A673 (cell line): ENCODE measurements at regions not wholly inside any gene's neighbourhood (a gene's known extent, or its start where the extent isn't known, plus 50 kb on each side); places are given as distances from the start of the nearest gene placed in this dataset.

Experiments used
- BruUV-seq: library from RNA; stranded (reverse); fragments of 400-500 nt; replicated peaks from 2 replicates; lab custom pipeline; 2021; lab: Mats Ljungman, UMichigan
- CTCF ChIA-PET: fragments of 300-600 bp; sonication (Branson Sonifier 250); formaldehyde crosslinking; loops from one replicate; lab custom pipeline; 2022; ENCODE audit warnings: antibody characterized with exemption; lab: Charles Lee
- POLR2A ChIA-PET: fragments of 300-600 bp; sonication (Branson Sonifier 250); formaldehyde crosslinking; loops from one replicate; lab custom pipeline; 2022; ENCODE audit warnings: antibody characterized with exemption; ENCODE audit not compliant: low non-redundant PET; lab: Charles Lee
- DNase-seq: peaks from one replicate; pipeline ENCODE4 v3.0.0-alpha.2; 2015; ENCODE audit warnings: low spot score
- H3K27ac ChIP-seq: fragments of 200-600 bp; sonication (generic); 2 replicates; pipeline ENCODE4 v1.5.1; 2016; ENCODE audit warnings: mixed run types, low read depth, mild to moderate bottlenecking, mixed read lengths, antibody characterized with exemption, low read length; ENCODE audit not compliant: poor library complexity, severe bottlenecking
- H3K27me3 ChIP-seq: fragments of 200-600 bp; sonication (generic); replicated peaks from 2 replicates; pipeline ENCODE4 v1.6.1; 2017; ENCODE audit warnings: mixed run types, low read depth, mild to moderate bottlenecking, mixed read lengths, antibody characterized with exemption, low read length; ENCODE audit not compliant: insufficient read depth, poor library complexity
- H3K36me3 ChIP-seq: fragments of 200-600 bp; sonication (generic); 2 replicates; pipeline ENCODE4 v1.6.1; 2016; ENCODE audit warnings: mixed run types, mild to moderate bottlenecking, mixed read lengths, antibody characterized with exemption, low read length; ENCODE audit not compliant: insufficient read depth, poor library complexity, severe bottlenecking
- H3K4me1 ChIP-seq: fragments of 200-600 bp; sonication (generic); 2 replicates; pipeline ENCODE4 v1.6.1; 2017; ENCODE audit warnings: mixed run types, mild to moderate bottlenecking, mixed read lengths, antibody characterized with exemption, low read length; ENCODE audit not compliant: insufficient read depth, poor library complexity, severe bottlenecking
- H3K4me3 ChIP-seq: fragments of 200-600 bp; sonication (generic); 2 replicates; pipeline ENCODE4 v1.5.1; 2016; ENCODE audit warnings: low read depth, mixed run types, mild to moderate bottlenecking, mixed read lengths, low read length; ENCODE audit not compliant: poor library complexity, severe bottlenecking
- H3K9me3 ChIP-seq: fragments of 200-600 bp; sonication (generic); 2 replicates; pipeline ENCODE4 v1.6.1; 2016; ENCODE audit warnings: mixed run types, low read depth, mild to moderate bottlenecking, mixed read lengths, antibody characterized with exemption, low read length; ENCODE audit not compliant: poor library complexity, severe bottlenecking
- EZH2 ChIP-seq: fragments of 200-600 bp; sonication (generic); IDR thresholded peaks from 2 replicates; pipeline ENCODE4 v1.6.1; 2017; ENCODE audit warnings: borderline replicate concordance, low read depth, mild to moderate bottlenecking, mixed read lengths, antibody characterized with exemption, low read length; ENCODE audit not compliant: poor library complexity, severe bottlenecking
- intact Hi-C: fragments of 100-400 bp; cut with micrococcal nuclease; formaldehyde crosslinking; loops from one replicate; pipeline ENCODE4 v1.10.0; 2022; ENCODE audit not compliant: unreplicated experiment
- TF ChIP-seq, protein P1 (sequence below): fragments of 300-800, 200-600 bp; sonication (generic); conservative IDR thresholded peaks from 2 replicates; pipeline ENCODE4 v1.5.1; 2017; ENCODE audit warnings: low read depth, mild to moderate bottlenecking, antibody characterized with exemption, low read length, moderate library complexity, mixed read lengths

DNA sequence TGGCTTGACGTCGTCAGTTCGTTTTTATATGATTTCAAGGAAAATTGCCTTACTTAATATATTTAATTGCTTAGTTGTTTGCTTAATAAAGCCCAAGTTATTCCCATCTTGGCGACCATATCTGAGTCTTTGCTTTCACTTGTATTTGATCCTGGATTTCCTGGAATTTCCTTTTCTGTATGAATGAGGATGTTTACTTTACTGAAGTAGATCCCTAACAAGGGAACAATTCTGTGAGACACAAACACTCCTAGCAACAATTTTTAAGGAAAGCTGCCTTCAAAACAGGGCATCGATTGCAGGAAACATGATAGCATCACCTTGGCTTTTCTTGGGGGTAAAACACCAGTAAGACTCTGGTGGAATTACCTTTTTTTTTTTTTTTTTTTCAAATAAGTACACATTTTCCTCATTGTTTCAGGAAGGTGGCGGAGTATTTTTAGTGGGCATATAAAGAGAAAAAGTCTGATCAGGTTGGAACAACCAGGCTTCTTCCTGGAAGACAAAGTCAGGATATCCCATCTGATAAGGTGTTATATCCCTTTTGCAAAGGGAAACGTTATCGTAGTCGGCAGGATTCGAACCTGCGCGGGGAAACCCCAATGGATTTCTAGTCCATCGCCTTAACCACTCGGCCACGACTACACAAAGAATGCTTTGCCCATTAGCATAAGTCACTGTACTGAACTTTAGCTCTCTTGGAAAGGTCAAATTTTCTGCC lies 68.5 kb upstream of the ZNF184 start:
- no peak for TF ChIP-seq EZH2
- TF ChIP-seq, protein P1, sequence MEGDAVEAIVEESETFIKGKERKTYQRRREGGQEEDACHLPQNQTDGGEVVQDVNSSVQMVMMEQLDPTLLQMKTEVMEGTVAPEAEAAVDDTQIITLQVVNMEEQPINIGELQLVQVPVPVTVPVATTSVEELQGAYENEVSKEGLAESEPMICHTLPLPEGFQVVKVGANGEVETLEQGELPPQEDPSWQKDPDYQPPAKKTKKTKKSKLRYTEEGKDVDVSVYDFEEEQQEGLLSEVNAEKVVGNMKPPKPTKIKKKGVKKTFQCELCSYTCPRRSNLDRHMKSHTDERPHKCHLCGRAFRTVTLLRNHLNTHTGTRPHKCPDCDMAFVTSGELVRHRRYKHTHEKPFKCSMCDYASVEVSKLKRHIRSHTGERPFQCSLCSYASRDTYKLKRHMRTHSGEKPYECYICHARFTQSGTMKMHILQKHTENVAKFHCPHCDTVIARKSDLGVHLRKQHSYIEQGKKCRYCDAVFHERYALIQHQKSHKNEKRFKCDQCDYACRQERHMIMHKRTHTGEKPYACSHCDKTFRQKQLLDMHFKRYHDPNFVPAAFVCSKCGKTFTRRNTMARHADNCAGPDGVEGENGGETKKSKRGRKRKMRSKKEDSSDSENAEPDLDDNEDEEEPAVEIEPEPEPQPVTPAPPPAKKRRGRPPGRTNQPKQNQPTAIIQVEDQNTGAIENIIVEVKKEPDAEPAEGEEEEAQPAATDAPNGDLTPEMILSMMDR: no peak
- H3K4me1 ChIP-seq: no peaks in the 10 kb centered on the region
- no peak overlapping the region for H3K27ac ChIP-seq
- no peaks in the 10 kb centered on the region for H3K36me3 ChIP-seq
- H3K9me3 ChIP-seq: no peaks in the 10 kb centered on the region
- H3K27me3 ChIP-seq: no peaks in the 10 kb centered on the region
- no peak overlapping the region for H3K4me3 ChIP-seq
- DNase-seq: peak; percentile 62
- POLR2A ChIA-PET: no interaction called here
- no TSS peak for BruUV-seq
- CTCF ChIA-PET: no interaction called here
- intact Hi-C loops: no loop called here

DNA sequence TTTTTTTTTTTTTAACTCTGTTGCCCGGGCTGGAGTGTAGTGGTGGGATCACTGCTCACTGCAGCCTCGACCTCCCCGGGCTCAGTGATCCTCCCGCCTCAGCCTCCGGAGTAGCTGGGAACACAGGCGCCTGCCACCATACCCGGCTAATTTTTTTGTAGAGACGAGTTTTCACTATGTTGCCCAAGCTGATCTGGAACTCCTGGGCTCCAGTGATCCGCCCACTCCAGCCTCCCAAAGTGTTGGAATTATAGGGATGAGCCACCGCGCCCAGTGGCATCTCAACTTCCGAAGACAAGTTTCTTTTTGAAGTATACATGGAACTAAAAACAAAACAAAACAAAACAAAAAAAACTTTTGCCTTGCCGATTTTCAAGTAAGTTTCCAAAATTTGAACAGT lies 66.6 kb upstream of the ZNF184 start:
- DNase-seq: no peak
- TF ChIP-seq, protein P1: no peak
- no peak for TF ChIP-seq EZH2
- no peak overlapping the region for H3K27ac ChIP-seq
- H3K27me3 ChIP-seq: no peaks in the 10 kb centered on the region
- ChIA-PET POLR2A (no interaction called here), CTCF (no interaction called here)
- H3K9me3 ChIP-seq: no peaks in the 10 kb centered on the region
- BruUV-seq: no TSS peak
- H3K4me1 ChIP-seq: no peaks in the 10 kb centered on the region
- no peaks in the 10 kb centered on the region for H3K36me3 ChIP-seq
- H3K4me3 ChIP-seq: no peak overlapping the region
- intact Hi-C loops: no loop called here

DNA sequence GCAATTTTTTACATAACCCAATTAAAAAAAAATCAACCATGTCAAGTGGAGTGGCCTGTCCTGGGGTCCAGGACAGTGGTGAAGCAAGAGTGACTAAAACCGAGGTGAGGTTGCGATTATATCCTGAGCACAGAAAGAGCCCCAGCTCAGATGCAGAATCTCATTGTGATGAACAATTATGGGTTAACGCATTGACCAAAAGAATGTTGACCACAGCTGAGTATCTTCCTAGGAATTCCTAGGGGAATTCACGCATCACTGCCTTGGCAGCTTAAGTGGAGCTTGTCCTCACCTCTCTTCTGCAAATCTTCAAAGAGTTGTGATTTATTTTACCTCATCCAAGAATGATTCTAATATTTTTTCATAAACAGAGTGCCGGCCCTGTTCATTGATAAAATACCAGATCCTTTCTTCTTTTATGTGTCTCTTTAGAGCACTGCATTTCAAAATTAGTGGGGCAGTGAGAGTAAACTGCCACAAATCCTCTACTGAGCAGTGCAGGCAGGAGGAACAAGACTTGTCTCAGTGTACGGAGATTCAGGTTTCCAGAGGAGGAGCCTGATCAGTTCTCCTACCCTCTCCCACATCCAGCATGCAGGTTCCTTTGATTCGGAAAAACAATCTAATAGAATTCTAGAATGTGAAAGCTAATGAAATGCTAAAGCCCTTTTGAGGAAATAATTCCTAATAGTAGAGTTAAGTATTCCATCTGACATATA lies 60.1 kb upstream of the ZNF184 start:
- H3K27me3 ChIP-seq: no peaks in the 10 kb centered on the region
- no peaks in the 10 kb centered on the region for H3K36me3 ChIP-seq
- ChIA-PET CTCF (no interaction called here), POLR2A (no interaction called here)
- TF ChIP-seq, protein P1: no peak
- no peak for TF ChIP-seq EZH2
- intact Hi-C loops: no loop called here
- DNase-seq: no peak
- no peaks in the 10 kb centered on the region for H3K9me3 ChIP-seq
- no peaks in the 10 kb centered on the region for H3K4me1 ChIP-seq
- no TSS peak for BruUV-seq
- no peak overlapping the region for H3K27ac ChIP-seq
- no peak overlapping the region for H3K4me3 ChIP-seq
